GM21447 (cell line): ENCODE measurements at regions not wholly inside any gene's neighbourhood (a gene's known extent, or its start where the extent isn't known, plus 50 kb on each side); places are given as distances from the start of the nearest gene placed in this dataset.
"Not testable (repeated sequence)": the region's sequence is repeated elsewhere in the genome, so short reads cannot be mapped to it uniquely, and the experiment has no call there.

ENCODE experiments used
- ATAC-seq: cut with Tn5 transposase; IDR thresholded peaks from one replicate; pipeline ENCODE4 v1.9.1; 2021; ENCODE audit not compliant: unreplicated experiment

DNA sequence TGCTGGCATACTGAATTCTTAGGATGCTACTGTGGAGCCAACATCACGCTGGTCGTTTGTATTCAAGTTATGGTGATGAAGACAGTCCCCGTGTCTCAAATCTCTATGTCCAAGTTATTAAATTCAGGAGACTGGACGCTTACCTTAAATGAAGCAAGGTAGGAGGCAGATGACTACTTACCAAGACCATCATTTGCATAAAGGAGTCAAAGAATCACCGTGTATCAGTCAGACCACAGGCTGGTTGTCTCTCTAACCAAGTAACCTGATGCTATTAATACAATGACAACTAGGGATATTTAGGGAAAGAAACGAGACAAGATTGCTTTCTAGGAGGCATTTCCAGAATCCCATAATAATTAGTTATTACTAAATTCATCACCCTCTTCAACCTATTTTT lies 78.1 kb upstream of the FRMD6 start:
- ATAC-seq, result no peak

DNA sequence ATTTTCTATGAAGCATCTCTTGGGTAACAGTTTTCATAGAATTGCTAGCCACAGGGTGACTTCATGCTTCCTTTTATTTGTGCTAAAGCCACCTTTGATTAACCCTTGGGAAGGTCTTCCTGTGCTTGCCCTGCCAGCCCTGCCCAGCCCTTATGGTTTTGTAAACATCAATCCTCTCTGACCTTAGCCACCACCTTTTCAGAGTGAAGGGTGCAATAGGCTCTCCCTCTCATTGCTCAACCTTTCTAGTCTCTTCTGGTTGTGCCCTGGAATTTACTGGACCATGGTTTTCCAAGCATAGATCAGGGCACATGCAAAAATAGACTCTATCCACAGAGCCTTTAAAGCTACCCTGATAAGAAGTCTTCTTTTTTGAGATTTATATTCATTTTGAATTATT lies 77.7 kb upstream of the FRMD6 start:
- ATAC-seq, result no peak

DNA sequence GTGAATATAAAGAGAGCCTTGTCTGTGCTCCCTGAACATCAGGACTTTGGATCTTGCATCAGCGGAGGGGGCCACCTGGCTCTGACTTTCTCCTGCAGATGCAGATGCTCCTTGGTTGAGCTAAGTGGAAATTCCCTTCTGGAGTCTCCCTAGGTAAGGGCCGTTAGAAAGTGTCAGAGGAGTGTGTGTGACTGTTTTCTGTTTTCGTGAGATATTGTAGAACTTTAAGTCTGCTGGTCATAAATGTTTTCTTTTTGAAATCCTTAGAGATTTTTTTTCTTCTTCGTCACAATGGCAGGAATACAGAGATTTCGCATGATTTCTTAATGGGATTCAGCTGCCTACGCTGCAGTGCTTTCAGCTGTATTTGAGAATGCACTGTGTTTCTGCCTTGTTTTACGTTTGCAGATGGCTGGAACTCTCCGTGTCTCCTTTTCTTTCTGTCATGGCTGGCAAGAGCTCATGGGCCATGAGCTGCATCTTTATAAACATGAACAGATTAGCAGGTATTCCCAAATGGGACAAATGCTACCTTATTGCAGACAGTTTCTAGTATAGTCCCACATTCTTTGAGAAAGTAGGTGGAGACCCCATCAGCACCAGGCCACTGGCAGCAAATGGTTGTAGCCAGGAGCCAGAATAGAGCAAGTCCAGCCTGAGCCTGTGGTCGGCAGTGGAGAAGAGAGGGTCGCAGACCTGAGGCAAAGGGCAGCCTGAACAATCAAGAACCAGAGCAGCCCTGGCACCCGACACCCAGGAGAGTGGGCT lies 76.2 kb upstream of the FRMD6 start:
- no peak for ATAC-seq

DNA sequence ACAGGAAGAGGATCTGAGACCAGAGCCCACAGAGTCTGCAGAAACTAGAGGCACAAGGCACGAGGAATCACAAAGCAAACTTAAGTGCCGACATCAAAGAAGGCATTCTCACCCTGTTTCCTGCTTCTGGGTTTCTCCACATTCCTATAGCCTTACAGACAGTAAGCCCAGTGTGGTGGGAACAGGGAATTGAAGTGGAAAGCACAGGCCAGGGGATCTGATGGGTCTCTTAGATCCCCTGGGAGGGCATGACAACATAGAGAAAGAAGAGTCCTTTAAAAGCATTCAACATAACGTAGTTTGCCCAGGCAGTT lies 75.6 kb upstream of the FRMD6 start:
- no peak for ATAC-seq

DNA sequence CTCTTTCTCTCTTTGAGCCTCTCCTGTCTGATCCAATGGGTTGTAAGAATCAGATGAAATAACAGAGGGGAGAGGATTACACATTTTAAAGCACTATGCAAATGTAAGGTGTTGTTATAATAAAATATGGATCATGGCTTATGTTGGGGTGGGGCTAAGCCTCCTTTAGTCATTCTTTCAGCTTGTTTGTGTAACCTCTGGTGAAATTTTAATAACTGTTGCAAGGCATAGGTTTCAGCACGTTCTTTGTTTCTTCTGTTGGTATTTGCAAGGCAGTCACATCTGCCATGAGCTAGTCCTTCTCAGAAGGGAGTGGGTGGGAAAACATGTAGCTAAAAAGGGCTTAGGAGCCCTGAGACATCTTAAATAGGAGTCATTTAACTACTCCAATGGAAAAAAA lies 74.8 kb upstream of the FRMD6 start:
- no peak for ATAC-seq

DNA sequence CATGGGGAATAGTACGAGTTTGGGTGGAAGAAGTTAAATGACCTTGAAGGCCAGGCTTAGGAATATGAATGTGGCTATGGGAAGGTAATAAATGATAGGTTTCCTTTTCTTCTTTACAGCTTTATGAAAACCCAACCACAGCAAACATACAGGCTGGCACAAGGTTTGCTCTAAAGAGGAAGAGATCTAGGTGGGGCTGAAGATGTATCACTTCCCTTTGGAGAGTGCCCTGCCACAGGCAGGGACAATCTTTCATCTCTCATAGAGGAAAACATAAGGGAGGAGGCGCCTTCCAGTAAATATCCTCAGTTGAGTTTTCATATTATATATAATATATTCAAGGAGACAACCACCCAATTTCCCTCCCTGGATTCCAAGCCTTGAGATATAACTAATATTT lies 72.9 kb upstream of the FRMD6 start:
- no peak for ATAC-seq

DNA sequence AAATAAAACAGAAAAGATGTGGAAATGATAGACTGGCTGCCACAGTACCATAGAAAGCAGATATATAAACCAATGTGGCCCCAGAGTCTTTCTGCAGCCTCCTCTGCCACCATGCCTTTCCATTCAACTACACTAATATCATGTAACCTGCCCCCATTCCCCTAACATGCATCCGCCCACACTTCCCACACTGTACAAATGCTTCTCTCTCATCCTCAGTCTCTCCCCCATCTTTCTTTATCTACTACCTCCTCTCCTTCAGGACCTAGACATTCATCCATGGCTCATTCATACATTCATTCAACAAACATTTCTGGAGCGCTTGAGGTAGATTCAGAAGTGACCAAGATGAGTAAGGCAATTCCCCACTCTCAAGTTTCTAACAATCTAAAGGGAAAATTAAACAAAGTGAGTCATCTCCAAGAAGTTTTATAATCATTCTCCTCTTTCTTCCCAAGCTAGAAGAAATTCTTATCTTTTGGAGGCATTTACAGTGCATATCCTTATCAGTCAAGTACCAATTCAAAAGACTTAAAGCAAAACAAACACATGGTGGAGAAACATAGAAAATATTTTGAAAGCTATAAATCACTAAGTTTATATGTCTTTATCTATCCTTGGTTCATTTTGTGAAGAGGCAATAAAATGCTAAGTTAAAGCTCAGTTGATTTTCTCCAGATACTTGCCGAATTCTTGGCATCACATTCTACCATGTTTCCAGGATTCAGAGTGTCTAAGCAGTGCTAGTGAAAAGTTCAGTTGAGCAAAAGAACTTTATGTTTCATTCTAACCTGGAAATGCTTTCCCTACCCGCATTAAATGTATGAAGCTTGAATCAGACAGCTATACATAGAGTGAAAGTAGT lies 70.5 kb upstream of the FRMD6 start:
- no peak for ATAC-seq

DNA sequence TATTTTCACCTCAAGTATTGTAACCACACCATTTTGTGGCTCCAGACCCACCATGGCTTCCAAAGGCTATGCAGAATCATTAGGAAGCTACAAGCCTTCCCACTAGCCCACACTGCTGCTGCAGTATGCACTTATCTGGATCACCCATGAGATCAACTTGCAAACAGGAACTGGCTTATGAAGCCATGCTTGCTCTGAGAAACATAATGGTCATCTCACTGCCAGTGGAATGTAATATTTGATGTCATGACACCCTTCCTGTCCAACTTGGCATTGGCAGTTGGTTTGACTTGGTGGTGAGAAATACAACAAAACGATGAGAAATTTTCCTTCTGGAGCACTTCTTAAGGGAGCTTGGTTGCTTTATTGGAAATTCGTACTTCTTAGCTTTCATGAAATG lies 69.3 kb upstream of the FRMD6 start:
- no peak for ATAC-seq

DNA sequence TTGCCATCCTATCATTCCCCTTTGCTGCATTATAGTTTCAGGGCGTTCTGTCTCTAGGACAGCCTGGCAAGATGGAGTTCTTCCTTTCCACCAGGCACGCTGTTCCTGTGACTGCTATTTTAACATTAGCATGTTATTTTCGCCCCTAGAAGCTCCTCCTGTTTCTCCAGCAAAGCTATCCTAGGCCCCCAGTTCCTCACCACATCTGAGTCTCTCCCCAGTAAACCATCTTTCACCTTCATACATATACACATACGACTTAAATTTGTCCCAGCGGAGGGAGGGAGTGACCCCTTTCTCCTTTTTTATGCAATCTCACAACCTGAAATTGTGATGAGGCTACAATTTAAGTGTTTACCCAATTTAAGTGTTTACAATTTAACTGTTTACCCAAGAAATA lies 66.7 kb upstream of the FRMD6 start:
- no peak for ATAC-seq

DNA sequence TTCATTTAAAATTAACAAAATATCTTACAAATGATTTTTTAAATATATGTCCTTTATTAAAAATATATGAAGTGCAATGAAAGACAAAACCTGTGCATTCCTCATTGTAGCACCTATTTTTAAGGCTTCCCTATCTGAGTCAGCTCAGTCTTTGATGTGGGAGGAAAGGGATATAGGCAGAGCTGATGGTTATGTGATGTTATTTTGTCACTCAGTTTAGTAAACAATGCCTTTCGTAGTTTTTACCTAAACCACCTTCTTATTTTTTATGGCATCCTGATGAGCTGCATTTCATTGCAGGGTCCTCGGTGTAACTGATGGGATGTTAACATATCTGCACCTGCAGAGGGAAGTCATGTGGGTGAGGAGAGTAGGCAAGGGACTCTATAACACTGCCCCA lies 58.9 kb upstream of the FRMD6 start:
- no peak for ATAC-seq

DNA sequence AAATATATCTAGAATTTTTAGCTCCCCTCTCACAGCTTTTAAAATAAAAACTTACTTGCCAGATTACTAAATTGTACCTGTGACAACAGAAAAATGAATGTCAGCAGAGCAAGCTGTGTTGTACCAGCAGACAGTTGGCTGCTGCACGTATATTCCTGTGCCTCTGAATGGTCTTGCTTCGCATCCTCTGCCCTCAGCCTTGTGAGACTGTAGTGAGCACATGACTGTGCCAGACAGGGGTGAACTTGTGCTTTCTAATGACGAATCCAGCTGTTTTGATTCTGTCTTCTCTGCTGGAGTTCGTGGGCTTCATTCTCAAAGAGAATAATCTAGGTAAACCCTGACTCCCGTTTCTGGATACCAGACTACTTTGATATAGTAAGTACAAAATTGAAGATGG lies 58.3 kb upstream of the FRMD6 start:
- no peak for ATAC-seq

DNA sequence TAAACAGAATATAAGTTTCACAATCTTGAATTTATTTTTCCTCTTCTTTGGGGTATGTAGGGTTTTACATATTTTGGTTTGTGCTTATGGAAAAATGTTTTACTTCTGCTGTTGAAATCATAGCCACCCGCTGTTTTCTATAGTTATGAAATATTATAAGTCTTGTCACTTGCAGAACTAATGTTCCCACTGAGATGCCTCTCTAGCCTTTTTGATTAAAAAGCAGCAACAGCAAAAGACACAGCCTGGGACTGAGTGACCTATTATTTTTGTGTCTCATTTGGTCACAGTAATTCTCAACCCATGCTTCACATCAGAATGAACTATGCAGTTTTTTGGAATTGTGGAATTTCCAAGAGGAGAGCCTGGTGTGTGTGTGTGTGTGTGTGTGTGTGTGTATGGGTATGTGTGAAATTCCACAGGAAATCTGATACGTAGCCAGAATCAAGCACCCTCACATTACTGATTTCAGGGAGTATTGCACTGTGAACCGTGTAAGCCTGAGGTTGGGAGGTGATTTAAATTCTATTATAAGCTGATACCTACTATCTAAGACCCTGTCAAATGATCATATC lies 55.7 kb upstream of the FRMD6 start:
- ATAC-seq, result no peak

DNA sequence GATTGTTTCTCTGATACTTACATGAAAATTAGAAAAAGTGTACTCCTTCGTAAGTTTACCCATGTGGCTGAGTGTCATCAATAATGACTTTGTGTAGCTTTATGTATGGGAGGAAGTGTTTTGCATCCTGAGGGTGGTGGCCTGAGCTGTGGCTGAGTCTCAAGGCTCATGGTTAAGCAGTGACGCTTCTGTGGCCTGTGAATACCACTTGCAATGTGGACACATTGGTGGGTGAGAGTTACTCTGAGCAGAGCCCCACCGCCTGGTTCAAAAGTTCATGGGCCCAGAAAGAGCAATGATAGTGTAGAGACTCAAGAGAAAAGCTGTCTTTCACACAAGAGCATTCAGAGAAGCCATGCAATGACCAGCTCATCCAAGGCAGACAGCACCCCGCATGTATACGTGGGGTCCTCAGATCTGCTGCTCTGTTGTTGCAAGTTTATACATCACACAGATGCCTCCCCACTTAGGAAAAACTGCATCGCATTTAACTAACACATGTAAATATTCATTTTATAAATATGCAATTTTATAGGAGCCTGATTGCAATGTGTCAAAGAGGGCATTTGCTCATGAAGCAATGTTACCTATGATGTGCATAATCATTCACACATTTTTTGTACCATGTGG lies 55.1 kb upstream of the FRMD6 start:
- ATAC-seq, result no peak

DNA sequence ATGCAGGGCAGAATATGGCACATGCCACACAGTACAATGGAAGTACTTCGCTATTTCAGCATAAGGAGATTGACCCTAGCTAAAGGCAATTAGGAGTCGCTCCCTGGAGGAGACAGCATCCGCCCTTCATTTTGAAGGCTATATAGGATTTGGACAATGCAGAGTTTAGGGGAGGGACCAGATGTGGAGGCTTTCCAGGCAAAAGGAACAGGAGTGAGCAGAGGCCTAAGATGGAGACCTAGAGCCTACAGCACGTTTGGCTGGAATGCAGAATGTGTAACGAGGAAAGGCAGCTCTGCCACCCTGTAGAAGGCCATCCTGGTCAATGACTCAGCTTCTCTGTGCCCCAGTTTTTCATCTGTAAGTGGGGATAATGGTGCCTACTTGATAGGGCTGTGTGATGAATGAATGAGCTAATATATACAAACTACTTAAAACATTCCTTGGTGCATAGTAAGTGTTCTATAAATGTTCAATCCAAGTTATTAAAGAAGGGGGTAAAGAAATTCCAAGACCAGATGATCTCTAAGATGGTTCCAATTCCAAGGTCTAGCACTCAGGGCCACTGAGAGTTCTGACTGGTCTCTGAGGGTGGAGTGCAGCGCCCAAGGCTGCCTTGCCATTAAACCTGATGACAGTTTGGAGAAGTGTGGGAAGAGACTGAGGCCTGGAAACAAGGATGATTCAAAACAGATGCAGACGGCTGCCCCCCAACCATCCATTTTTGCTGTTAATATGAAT lies 54.3 kb upstream of the FRMD6 start:
- ATAC-seq, result no peak

DNA sequence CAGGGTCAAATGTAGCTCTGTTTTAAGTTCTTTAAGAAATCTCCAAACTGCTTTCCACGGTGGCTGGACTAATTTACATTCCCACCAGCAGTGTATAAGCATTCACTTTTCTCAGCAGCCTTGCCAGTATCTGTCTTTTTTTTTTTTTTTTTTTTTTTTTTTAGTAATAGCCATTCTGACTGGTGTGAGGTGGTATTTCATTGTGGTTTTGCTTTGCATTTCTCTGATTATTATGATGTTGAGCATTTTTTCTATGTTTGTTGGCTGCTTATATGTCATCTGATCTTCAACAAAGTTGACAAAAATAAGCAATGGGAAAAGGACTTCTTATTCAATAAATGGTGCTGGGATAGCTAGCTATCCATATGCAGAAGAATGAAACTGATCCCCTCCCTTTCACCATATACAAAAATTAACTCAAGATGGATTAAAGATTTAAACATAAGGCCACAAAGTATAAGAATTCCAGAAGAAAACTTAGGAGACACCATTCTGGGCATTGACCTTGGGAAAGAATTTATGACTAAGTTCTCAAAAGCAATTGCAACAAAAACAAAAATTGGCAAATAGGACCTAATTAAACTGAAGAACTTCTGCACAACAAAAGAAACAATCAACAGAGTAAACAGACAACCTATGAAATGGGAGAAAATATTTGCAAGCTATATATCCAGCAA lies 52.6 kb upstream of the FRMD6 start:
- ATAC-seq, result not testable (repeated sequence)

DNA sequence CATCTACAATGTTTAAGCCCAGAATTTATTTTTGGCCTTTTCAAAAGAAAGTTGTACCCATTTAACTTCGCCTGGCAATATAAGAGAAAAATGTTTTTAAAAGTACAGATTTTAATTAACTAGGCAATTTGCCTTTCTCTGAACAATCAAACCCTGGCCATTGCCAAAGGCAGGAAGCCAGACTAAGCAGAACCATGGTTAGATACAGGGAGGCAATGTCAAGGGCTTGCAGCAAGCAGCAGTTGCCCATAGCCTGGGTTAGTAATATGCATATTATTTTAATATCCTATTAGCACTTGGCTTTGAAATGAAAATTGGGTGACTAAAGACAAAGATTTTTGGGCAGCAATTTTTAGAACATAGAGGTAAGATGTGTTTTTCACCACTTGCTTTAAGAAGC lies 51.1 kb upstream of the FRMD6 start:
- no peak for ATAC-seq
